HG02973 (cell line): ENCODE measurements at regions not wholly inside any gene's neighbourhood (a gene's known extent, or its start where the extent isn't known, plus 50 kb on each side); places are given as distances from the start of the nearest gene placed in this dataset.
"Not testable (repeated sequence)": the region's sequence is repeated elsewhere in the genome, so short reads cannot be mapped to it uniquely, and the experiment has no call there.

Experiments used
- ATAC-seq: cut with Tn5 transposase; IDR thresholded peaks from one replicate; pipeline ENCODE4 v1.9.1; 2021; ENCODE audit warnings: moderate library complexity; ENCODE audit not compliant: unreplicated experiment

- ATAC-seq: no peak
Observed at GRCh38 chr3:191518861-191519260, 57.9 kb downstream of the PYDC2 start.

GRCh38 chr3:191521055-191521454 is 60.1 kb downstream of the PYDC2 start:
- ATAC-seq: no peak

- no peak for ATAC-seq
Observed at GRCh38 chr3:191523148-191523547, 62.2 kb downstream of the PYDC2 start.

GRCh38 chr3:191528589-191528988 is 67.6 kb downstream of the PYDC2 start:
- no peak for ATAC-seq

- ATAC-seq: no peak
Observed at GRCh38 chr3:191529992-191530391, 69.0 kb downstream of the PYDC2 start.

- no peak for ATAC-seq
Observed at GRCh38 chr3:191531434-191531972, 70.5 kb downstream of the PYDC2 start.

GRCh38 chr3:191543018-191543417 is 82.1 kb downstream of the PYDC2 start:
- no peak for ATAC-seq

- ATAC-seq: no peak
Observed at GRCh38 chr3:191543897-191544296, 82.9 kb downstream of the PYDC2 start.

- ATAC-seq: no peak
Observed at GRCh38 chr3:191549357-191549756, 88.4 kb downstream of the PYDC2 start.

GRCh38 chr3:191555037-191555436 is 94.1 kb downstream of the PYDC2 start:
- no peak for ATAC-seq

GRCh38 chr3:191557322-191557721 is 96.4 kb downstream of the PYDC2 start:
- no peak for ATAC-seq

- no peak for ATAC-seq
Observed at GRCh38 chr3:191563722-191564121, 102.8 kb downstream of the PYDC2 start.

GRCh38 chr3:191566469-191566868 is 105.5 kb downstream of the PYDC2 start:
- ATAC-seq: no peak

- no peak for ATAC-seq
Observed at GRCh38 chr3:191568206-191568605, 107.2 kb downstream of the PYDC2 start.

- no peak for ATAC-seq
Observed at GRCh38 chr3:191592105-191592504, 131.1 kb downstream of the PYDC2 start.

GRCh38 chr3:191593486-191593885 is 132.5 kb downstream of the PYDC2 start:
- ATAC-seq: no peak

GRCh38 chr3:191615511-191615910 is 154.5 kb downstream of the PYDC2 start:
- ATAC-seq: not testable (repeated sequence)

GRCh38 chr3:191624299-191624698 is 163.3 kb downstream of the PYDC2 start:
- ATAC-seq: no peak

GRCh38 chr3:191627064-191627463 is 166.1 kb downstream of the PYDC2 start:
- no peak for ATAC-seq

GRCh38 chr3:191628571-191628970 is 167.6 kb downstream of the PYDC2 start:
- ATAC-seq: no peak

GRCh38 chr3:191631496-191631895 is 170.5 kb downstream of the PYDC2 start:
- no peak for ATAC-seq

- no peak for ATAC-seq
Observed at GRCh38 chr3:191634902-191635301, 173.9 kb downstream of the PYDC2 start.

GRCh38 chr3:191637611-191638010 is 176.6 kb downstream of the PYDC2 start:
- ATAC-seq: no peak
